HEK293 (cell line): ENCODE measurements at regions not wholly inside any gene's neighbourhood (a gene's known extent, or its start where the extent isn't known, plus 50 kb on each side); places are given as distances from the start of the nearest gene placed in this dataset.
A peak's percentile ranks its signal among the peaks of the same experiment; 100 is the strongest.

Experiments used
- CTCF ChIA-PET: fragments of 350-600 bp; formaldehyde crosslinking; extraction: SDS; loops from one replicate; lab custom pipeline; 2021; ENCODE audit warnings: antibody characterized with exemption; lab: Yijun Ruan, JAX
- POLR2A ChIA-PET: fragments of 300-600 bp; formaldehyde crosslinking; extraction: SDS; loops from one replicate; lab custom pipeline; 2020; ENCODE audit warnings: antibody characterized with exemption, inconsistent platforms; lab: Yijun Ruan, JAX
- H3K27ac ChIP-seq: fragments of 200-500 bp; sonication (Bioruptor generic); 2 replicates; pipeline ENCODE4 v1.5.1; 2014; ENCODE audit warnings: low read depth, low read length, control low read depth, inconsistent platforms; ENCODE audit errors: extremely low read depth
- H3K36me3 ChIP-seq, 2 experiments: fragments of 200-500 bp in 1 of 2; sonication (Bioruptor generic) in 1 of 2; 1 replicate in 1 of 2; 2 replicates in 1 of 2; pipeline ENCODE4 v1.5.1; 2014 to 2017; ENCODE audit warnings: inconsistent platforms in 2 of 2, low read length in 2 of 2; ENCODE audit not compliant: control insufficient read depth in 2 of 2, insufficient read depth in 1 of 2
- H3K4me1 ChIP-seq: fragments of 200-500 bp; sonication (Bioruptor generic); 2 replicates; pipeline ENCODE4 v1.5.1; 2014; ENCODE audit warnings: mild to moderate bottlenecking, low read length, inconsistent platforms; ENCODE audit not compliant: control insufficient read depth, insufficient read depth
- H3K4me3 ChIP-seq: 2 replicates; pipeline ENCODE4 v1.5.1; 2011; ENCODE audit warnings: low read depth, mild to moderate bottlenecking, control low read depth, low read length, moderate library complexity
- H3K9me3 ChIP-seq: fragments of 200-500 bp; sonication (Bioruptor generic); 2 replicates; pipeline ENCODE4 v1.5.1; 2014; ENCODE audit warnings: low read depth, low read length, inconsistent platforms; ENCODE audit not compliant: control insufficient read depth, insufficient read depth
- CTCF ChIP-seq: fragments of 450-650 bp; formaldehyde crosslinking; IDR thresholded peaks from 2 replicates; pipeline ENCODE4 v1.5.1; 2016; ENCODE audit warnings: missing biosample characterization, missing genetic modification characterization
- GFI1B ChIP-seq: fragments of 450-650 bp; formaldehyde crosslinking; IDR thresholded peaks from 2 replicates; pipeline ENCODE4 v1.5.1; 2016; ENCODE audit warnings: missing biosample characterization, missing genetic modification characterization
- PATZ1 ChIP-seq: fragments of 450-650 bp; formaldehyde crosslinking; IDR thresholded peaks from 2 replicates; pipeline ENCODE4 v1.5.1; 2016; ENCODE audit warnings: missing biosample characterization, missing genetic modification characterization
- PRDM10 ChIP-seq: fragments of 450-650 bp; formaldehyde crosslinking; IDR thresholded peaks from 2 replicates; pipeline ENCODE4 v1.5.1; 2016; ENCODE audit warnings: missing biosample characterization, missing genetic modification characterization
- ZNF140 ChIP-seq: fragments of 450-650 bp; formaldehyde crosslinking; IDR thresholded peaks from 2 replicates; pipeline ENCODE4 v1.5.1; 2016; ENCODE audit warnings: missing biosample characterization, missing genetic modification characterization
- ZNF544 ChIP-seq: fragments of 450-650 bp; formaldehyde crosslinking; IDR thresholded peaks from 2 replicates; pipeline ENCODE4 v1.5.0; 2017; ENCODE audit warnings: missing biosample characterization, missing genetic modification characterization
- ZSCAN30 ChIP-seq: fragments of 450-650 bp; IDR thresholded peaks from 2 replicates; pipeline ENCODE4 v1.5.1; 2018; ENCODE audit warnings: missing biosample characterization, mild to moderate bottlenecking, missing genetic modification characterization, moderate library complexity
- TF ChIP-seq, protein P1 (sequence below): fragments of 450-650 bp; formaldehyde crosslinking; IDR thresholded peaks from 2 replicates; pipeline ENCODE4 v1.5.1; 2016; ENCODE audit warnings: missing biosample characterization, missing genetic modification characterization
- TF ChIP-seq, protein P2 (sequence below): fragments of 450-650 bp; formaldehyde crosslinking; IDR thresholded peaks from 2 replicates; pipeline ENCODE4 v1.5.0; 2017; ENCODE audit warnings: missing biosample characterization, missing genetic modification characterization, borderline replicate concordance

GRCh38 chr2:222049946-222050345 lies 248.9 kb downstream of the PAX3 start (continued):
- TF ChIP-seq, protein P1, sequence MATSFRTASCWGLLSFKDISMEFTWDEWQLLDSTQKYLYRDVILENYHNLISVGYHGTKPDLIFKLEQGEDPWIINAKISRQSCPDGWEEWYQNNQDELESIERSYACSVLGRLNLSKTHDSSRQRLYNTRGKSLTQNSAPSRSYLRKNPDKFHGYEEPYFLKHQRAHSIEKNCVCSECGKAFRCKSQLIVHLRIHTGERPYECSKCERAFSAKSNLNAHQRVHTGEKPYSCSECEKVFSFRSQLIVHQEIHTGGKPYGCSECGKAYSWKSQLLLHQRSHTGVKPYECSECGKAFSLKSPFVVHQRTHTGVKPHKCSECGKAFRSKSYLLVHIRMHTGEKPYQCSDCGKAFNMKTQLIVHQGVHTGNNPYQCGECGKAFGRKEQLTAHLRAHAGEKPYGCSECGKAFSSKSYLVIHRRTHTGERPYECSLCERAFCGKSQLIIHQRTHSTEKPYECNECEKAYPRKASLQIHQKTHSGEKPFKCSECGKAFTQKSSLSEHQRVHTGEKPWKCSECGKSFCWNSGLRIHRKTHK (tag by site-specific recombination): no peak
- no peak for TF ChIP-seq CTCF

DNA sequence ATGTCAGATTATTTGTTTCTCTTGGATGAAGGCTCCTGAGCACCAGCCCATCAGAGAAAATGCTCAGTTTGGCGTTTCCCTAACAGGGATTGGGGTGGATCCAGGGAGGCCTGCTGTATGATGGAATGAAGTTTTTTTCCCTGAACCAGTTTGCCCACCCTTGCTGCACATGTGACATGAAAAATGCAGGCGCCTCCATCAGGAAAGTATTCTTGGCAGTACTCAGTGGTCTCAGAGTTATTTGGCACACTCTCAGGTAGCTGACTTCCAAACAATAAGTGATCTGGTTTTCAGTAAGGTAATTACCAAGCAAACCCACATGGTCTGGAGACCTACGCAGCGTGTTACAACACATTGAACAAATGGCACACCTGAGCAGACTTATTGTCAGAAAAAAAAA lies 254.9 kb downstream of the PAX3 start:
- Histone ChIP-seq H3K4me3 (no peak overlapping the region), H3K36me3 (no peaks in the 10 kb centered on the region), H3K4me1 (peaks cover 4% of the 10 kb centered on the region), H3K27ac (no peak overlapping the region), H3K9me3 (no peaks in the 10 kb centered on the region)
- TF ChIP-seq, protein P2, sequence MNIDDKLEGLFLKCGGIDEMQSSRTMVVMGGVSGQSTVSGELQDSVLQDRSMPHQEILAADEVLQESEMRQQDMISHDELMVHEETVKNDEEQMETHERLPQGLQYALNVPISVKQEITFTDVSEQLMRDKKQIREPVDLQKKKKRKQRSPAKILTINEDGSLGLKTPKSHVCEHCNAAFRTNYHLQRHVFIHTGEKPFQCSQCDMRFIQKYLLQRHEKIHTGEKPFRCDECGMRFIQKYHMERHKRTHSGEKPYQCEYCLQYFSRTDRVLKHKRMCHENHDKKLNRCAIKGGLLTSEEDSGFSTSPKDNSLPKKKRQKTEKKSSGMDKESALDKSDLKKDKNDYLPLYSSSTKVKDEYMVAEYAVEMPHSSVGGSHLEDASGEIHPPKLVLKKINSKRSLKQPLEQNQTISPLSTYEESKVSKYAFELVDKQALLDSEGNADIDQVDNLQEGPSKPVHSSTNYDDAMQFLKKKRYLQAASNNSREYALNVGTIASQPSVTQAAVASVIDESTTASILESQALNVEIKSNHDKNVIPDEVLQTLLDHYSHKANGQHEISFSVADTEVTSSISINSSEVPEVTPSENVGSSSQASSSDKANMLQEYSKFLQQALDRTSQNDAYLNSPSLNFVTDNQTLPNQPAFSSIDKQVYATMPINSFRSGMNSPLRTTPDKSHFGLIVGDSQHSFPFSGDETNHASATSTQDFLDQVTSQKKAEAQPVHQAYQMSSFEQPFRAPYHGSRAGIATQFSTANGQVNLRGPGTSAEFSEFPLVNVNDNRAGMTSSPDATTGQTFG (tag by site-specific recombination): no peak
- TF ChIP-seq PATZ1 (no peak), ZNF140 (no peak), ZSCAN30 (tag by site-specific recombination) (no peak), ZNF544 (tag by site-specific recombination) (no peak)
- ChIA-PET POLR2A (no interaction called here), CTCF (interaction anchor here (0.9 to 1.6 kb wide), 3 partner anchors 9 to 18 kb away, joined by 3 to 4 read pairs (median 3); no protein-coding TSS in a partner anchor)

- H3K9me3 ChIP-seq: no peaks in the 10 kb centered on the region
- H3K4me1 ChIP-seq: peaks cover 4% of the 10 kb centered on the region
- TF ChIP-seq PRDM10 (tag by site-specific recombination) (0 out of 2 replicates have a peak, but pooled peaks have one; percentile 16), GFI1B (tag by site-specific recombination) (no peak)
- H3K4me3 ChIP-seq: no peak overlapping the region
- H3K27ac ChIP-seq: no peak overlapping the region
- ChIA-PET CTCF (interaction anchor here (0.7 to 1.6 kb wide), 5 partner anchors 10 to 503 kb away, joined by 3 to 4 read pairs (median 4); no protein-coding TSS in a partner anchor), POLR2A (interaction anchor here (1.1 kb wide), 1 partner anchor 256 kb away, joined by 4 read pairs; the partner anchor contains the start of gene PAX3)
- no peaks in the 10 kb centered on the region for H3K36me3 ChIP-seq
These were observed 256.1 kb downstream of the PAX3 start for GRCh38 chr2:222042666-222043065.
